CD8-positive, alpha-beta memory T cell (primary cell): ENCODE measurements at regions not wholly inside any gene's neighbourhood (a gene's known extent, or its start where the extent isn't known, plus 50 kb on each side); places are given as distances from the start of the nearest gene placed in this dataset.

Experiments used
- CTCF ChIA-PET: fragments of 350-600 bp; sonication (Branson Sonifier 250); formaldehyde crosslinking; loops from one replicate; lab custom pipeline; 2021; ENCODE audit warnings: antibody characterized with exemption; lab: Charles Lee
- POLR2A ChIA-PET: fragments of 350-600 bp; sonication (Branson Sonifier 250); formaldehyde crosslinking; loops from one replicate; lab custom pipeline; 2021; ENCODE audit warnings: antibody characterized with exemption; lab: Charles Lee
- DNase-seq, 5 donors: peaks; one replicate each; pipeline versions ENCODE4 v3.0.0 to v3.0.0-alpha.2; 2020 to 2022; ENCODE audit warnings: mixed read lengths in 1 of 5
- H3K27ac ChIP-seq: one replicate; pipeline ENCODE4 v1.7.0; 2013; ENCODE audit warnings: low read depth, mild to moderate bottlenecking, low read length, moderate library complexity
- H3K27me3 ChIP-seq: 2 replicates; pipeline ENCODE4 v1.7.0; 2013; ENCODE audit warnings: low read length, mild to moderate bottlenecking; ENCODE audit not compliant: insufficient read depth, poor library complexity, severe bottlenecking
- H3K36me3 ChIP-seq: 2 replicates; pipeline ENCODE4 v1.7.0; 2013; ENCODE audit warnings: mild to moderate bottlenecking, low read length, moderate library complexity; ENCODE audit not compliant: insufficient read depth
- H3K4me1 ChIP-seq: 2 replicates; pipeline ENCODE4 v1.7.0; 2013; ENCODE audit warnings: mild to moderate bottlenecking, low read length, moderate library complexity; ENCODE audit not compliant: insufficient read depth
- H3K4me3 ChIP-seq: 2 replicates; pipeline ENCODE4 v1.7.0; 2013; ENCODE audit warnings: mild to moderate bottlenecking, low read length
- H3K9me3 ChIP-seq: 2 replicates; pipeline ENCODE4 v1.7.0; 2013; ENCODE audit warnings: mild to moderate bottlenecking, low read length
- H3K27ac Mint-ChIP-seq, 8 donors: one replicate each; pipeline ENCODE4 v1.8.0; 2020 to 2021; ENCODE audit warnings: mixed read lengths in 8 of 8, mild to moderate bottlenecking in 6 of 8, inconsistent platforms in 3 of 8, moderate library complexity in 3 of 8
- H3K27me3 Mint-ChIP-seq, 2 donors: one replicate each; pipeline ENCODE4 v1.8.0; 2020 to 2021; ENCODE audit warnings: mixed read lengths in 2 of 2, mild to moderate bottlenecking in 1 of 2, moderate library complexity in 1 of 2
- H3K36me3 Mint-ChIP-seq, 3 donors: one replicate each; pipeline ENCODE4 v1.8.0; 2020 to 2021; ENCODE audit warnings: mixed read lengths in 3 of 3, inconsistent platforms in 1 of 3, mild to moderate bottlenecking in 1 of 3
- H3K4me1 Mint-ChIP-seq, 3 donors: one replicate each; pipeline ENCODE4 v1.8.0; 2020 to 2021; ENCODE audit warnings: mixed read lengths in 3 of 3, inconsistent platforms in 1 of 3, mild to moderate bottlenecking in 1 of 3
- H3K4me3 Mint-ChIP-seq, 7 donors: one replicate each; pipeline ENCODE4 v1.8.0; 2020 to 2021; ENCODE audit warnings: mixed read lengths in 7 of 7, mild to moderate bottlenecking in 6 of 7, moderate library complexity in 4 of 7, inconsistent platforms in 2 of 7
- H3K9me3 Mint-ChIP-seq, 5 donors: one replicate each; pipeline ENCODE4 v1.8.0; 2020 to 2022; ENCODE audit warnings: mixed read lengths in 5 of 5, mild to moderate bottlenecking in 3 of 5, moderate library complexity in 2 of 5, inconsistent platforms in 1 of 5

DNA sequence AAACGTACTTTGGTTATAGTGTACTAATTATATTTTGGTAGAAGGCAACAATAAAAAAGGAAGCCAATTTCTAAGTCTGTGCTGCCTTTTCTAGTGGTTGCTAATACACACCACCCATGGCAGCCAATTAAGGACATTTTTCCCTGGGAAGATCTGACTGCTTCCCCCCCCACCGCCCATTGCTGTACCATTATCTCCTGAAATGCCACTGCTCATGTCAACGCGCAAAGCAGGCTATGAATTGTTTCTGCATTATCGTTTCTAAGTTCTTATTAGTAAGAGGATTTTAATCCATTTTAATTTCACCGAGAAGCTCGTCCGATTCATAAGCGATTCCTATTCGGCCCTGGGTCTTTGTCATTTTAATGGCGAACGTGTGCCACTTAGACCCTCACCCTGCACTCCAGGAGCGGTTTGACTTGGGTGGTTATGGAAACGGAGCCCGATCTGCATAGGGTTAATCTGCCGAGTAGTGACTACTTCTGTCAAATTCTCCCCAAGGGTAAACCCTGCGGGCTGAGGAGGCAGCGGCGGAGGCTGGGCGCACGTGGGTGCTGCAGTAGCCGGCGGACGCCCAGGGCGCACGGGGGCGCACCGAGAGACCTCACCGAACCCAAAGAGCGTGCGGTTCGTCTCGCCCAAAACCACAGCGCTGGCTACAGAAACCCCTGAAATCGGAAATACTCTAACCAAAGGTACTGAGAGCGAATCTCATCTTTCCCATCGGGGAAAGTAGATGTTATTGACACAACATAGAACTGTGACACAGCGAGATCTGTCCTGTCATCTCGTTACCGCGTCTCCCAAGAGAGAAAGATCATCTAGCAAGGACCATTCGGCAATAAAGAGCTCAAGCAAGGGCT lies 55.8 kb upstream of the SHC3 start:
- no peak overlapping the region for H3K4me3 ChIP-seq
- Mint-ChIP-seq H3K36me3 (peaks cover 0 to 8% (median 0%) of the 10 kb centered on the region in 3 donors), H3K27ac (peak overlapping the region in 1 of 8 donors; percentile 33), H3K4me3 (peak overlapping the region in 2 of 7 donors; percentile 8 to 44), H3K27me3 (peaks cover 37 to 55% of the 10 kb centered on the region in 2 donors), H3K4me1 (peaks cover 8 to 18% (median 16%) of the 10 kb centered on the region in 3 donors), H3K9me3 (peaks cover 2 to 7% (median 6%) of the 10 kb centered on the region in 5 donors)
- H3K27me3 ChIP-seq, result no peaks in the 10 kb centered on the region
- H3K27ac ChIP-seq, result no peak overlapping the region
- ChIA-PET POLR2A (no interaction called here), CTCF (no interaction called here)
- H3K36me3 ChIP-seq, result no peaks in the 10 kb centered on the region
- H3K4me1 ChIP-seq, result no peaks in the 10 kb centered on the region
- no peak for DNase-seq
- H3K9me3 ChIP-seq, result no peaks in the 10 kb centered on the region

DNA sequence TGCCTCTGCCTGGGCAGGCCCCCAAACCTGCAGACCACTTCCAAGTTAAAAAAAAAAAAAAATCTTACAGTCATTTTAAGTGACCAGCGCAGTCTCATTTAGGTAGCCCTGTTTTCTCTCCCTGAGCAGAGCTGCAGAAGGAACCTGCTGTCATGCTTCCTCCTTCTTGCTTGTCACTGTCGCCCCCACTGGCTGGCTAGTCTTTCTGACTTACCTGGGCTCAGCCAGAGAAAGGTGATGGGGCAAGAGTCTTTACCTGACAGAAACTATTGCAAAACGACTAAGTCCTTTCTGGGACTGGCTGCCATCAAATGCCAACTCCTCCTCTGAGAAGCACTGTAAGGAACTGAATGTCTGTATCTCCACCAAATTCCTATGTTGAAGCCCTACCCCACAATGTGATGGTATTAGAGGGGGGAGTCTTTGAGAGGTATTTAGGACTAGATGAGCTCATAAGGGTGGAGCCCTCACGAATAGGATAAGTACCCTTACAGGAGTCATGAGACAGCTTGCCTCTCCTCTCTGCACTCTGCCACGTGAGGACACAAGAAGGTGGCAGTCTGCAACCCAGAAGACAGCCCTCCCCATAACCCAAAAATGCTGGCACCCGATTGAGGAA lies 58.4 kb upstream of the SHC3 start:
- H3K27ac Mint-ChIP-seq, result no peak overlapping the region
- H3K4me1 Mint-ChIP-seq, result peaks cover 8 to 18% (median 16%) of the 10 kb centered on the region in 3 donors
- Histone ChIP-seq H3K9me3 (no peaks in the 10 kb centered on the region), H3K4me3 (no peak overlapping the region), H3K4me1 (no peaks in the 10 kb centered on the region), H3K36me3 (no peaks in the 10 kb centered on the region), H3K27ac (no peak overlapping the region), H3K27me3 (no peaks in the 10 kb centered on the region)
- peaks cover 0 to 4% (median 0%) of the 10 kb centered on the region in 3 donors for H3K36me3 Mint-ChIP-seq
- no peak for DNase-seq
- peaks cover 2 to 9% (median 3%) of the 10 kb centered on the region in 5 donors for H3K9me3 Mint-ChIP-seq
- ChIA-PET CTCF (no interaction called here), POLR2A (no interaction called here)
- peaks cover 38 to 68% of the 10 kb centered on the region in 2 donors for H3K27me3 Mint-ChIP-seq
- no peak overlapping the region for H3K4me3 Mint-ChIP-seq

DNA sequence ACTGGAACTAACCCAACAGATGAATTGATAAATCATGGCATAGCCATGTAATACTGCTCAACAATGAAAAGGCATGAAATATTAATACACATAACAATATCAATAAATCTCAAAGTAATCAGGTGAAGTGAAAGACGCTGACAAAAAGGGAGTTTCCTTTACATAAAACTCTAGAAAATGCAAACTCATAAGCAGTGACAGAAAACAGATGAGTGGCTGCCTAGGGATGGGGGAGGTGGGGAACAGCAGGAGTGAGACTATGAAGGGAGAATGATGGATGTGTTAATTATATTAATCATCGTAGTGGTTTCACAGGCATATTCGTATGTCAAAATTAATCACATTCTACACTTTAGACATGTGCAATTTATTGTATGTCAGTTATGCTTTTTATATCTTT lies 59.8 kb upstream of the SHC3 start:
- no peaks in the 10 kb centered on the region for H3K27me3 ChIP-seq
- H3K4me1 ChIP-seq, result no peaks in the 10 kb centered on the region
- Mint-ChIP-seq H3K27ac (no peak overlapping the region), H3K36me3 (peaks cover 0 to 4% (median 0%) of the 10 kb centered on the region in 3 donors), H3K9me3 (peaks cover 2 to 9% (median 3%) of the 10 kb centered on the region in 5 donors), H3K27me3 (peaks cover 38 to 71% of the 10 kb centered on the region in 2 donors), H3K4me3 (no peak overlapping the region), H3K4me1 (peaks cover 8 to 18% (median 16%) of the 10 kb centered on the region in 3 donors)
- no peak overlapping the region for H3K27ac ChIP-seq
- H3K4me3 ChIP-seq, result no peak overlapping the region
- ChIA-PET CTCF (no interaction called here), POLR2A (no interaction called here)
- no peaks in the 10 kb centered on the region for H3K36me3 ChIP-seq
- H3K9me3 ChIP-seq, result no peaks in the 10 kb centered on the region
- DNase-seq, result no peak

DNA sequence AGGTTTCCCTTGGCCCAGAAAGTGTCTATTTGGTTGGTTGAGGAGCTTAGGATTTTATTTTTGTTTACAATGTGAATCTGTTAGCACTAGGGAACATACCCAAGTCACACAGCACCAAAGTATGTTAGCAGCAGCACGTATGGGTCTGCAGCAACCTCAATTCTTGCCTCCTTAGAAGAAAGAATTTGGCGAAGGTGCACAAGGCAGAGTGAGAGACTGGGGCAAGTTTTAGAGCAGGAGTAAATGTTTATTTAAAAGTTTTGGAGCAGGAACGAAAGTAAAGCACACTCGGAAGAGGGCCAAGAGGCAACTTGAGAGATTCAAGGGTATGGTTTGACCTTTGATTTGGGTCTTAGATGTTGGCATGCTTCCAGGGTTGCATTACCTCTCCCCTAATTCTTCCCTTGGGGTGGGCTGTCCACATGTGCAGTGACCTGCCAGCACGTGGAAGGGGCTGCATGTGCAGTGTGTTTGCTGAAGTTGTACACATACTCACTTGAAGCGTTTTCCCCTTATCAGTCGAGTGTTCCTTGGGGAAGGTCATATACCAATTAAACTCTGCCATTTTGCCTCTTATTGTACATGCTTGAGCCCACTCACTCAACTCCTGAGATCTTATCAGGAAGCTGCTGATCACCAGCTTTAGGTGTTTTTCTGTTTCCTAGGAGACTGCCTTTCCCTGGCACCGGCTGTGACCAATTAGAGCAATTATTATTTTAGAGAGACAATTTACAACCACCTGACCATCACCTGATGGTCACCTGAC lies 64.9 kb upstream of the SHC3 start:
- no peaks in the 10 kb centered on the region for H3K27me3 ChIP-seq
- POLR2A ChIA-PET, result no interaction called here
- Mint-ChIP-seq H3K36me3 (peaks cover 0 to 4% (median 0%) of the 10 kb centered on the region in 3 donors), H3K4me3 (no peak overlapping the region), H3K9me3 (peaks cover 0 to 9% (median under 1%) of the 10 kb centered on the region in 5 donors), H3K4me1 (no peaks in the 10 kb centered on the region), H3K27me3 (peaks cover 11 to 44% of the 10 kb centered on the region in 2 donors), H3K27ac (no peak overlapping the region)
- CTCF ChIA-PET, result no interaction called here
- H3K9me3 ChIP-seq, result no peaks in the 10 kb centered on the region
- no peaks in the 10 kb centered on the region for H3K36me3 ChIP-seq
- no peak overlapping the region for H3K4me3 ChIP-seq
- no peak for DNase-seq
- H3K27ac ChIP-seq, result no peak overlapping the region
- no peaks in the 10 kb centered on the region for H3K4me1 ChIP-seq

DNA sequence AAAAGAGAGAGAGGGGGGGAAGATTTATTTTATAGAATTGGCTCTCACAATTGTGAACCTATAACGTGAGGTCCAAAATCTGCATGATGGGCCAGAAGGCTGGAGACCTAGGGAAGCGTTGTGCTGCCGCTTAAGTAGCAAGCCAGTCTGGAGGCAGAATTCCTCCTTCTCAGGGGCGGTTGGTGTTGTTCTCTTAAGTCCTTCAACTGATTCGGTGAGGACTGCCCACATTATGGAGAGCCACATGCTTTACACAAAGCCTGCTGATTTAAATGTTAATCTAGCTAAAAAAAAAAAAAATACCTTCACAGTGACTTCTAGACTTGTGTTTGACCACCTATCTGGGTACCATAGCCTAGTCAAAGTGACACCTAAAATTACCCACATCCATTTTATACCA lies 64.2 kb upstream of the CKS2 start:
- H3K4me3 Mint-ChIP-seq, result no peak overlapping the region
- ChIA-PET CTCF (no interaction called here), POLR2A (no interaction called here)
- H3K27ac Mint-ChIP-seq, result no peak overlapping the region
- H3K4me1 Mint-ChIP-seq, result no peaks in the 10 kb centered on the region
- H3K9me3 Mint-ChIP-seq, result peaks cover 0 to under 1% (median 0%) of the 10 kb centered on the region in 5 donors
- Histone ChIP-seq H3K9me3 (no peaks in the 10 kb centered on the region), H3K27me3 (no peaks in the 10 kb centered on the region), H3K36me3 (no peaks in the 10 kb centered on the region), H3K4me3 (no peak overlapping the region), H3K4me1 (no peaks in the 10 kb centered on the region), H3K27ac (no peak overlapping the region)
- H3K27me3 Mint-ChIP-seq, result peaks cover 0 to 19% of the 10 kb centered on the region in 2 donors
- no peak for DNase-seq
- H3K36me3 Mint-ChIP-seq, result peaks cover 0 to 4% (median 0%) of the 10 kb centered on the region in 3 donors

DNA sequence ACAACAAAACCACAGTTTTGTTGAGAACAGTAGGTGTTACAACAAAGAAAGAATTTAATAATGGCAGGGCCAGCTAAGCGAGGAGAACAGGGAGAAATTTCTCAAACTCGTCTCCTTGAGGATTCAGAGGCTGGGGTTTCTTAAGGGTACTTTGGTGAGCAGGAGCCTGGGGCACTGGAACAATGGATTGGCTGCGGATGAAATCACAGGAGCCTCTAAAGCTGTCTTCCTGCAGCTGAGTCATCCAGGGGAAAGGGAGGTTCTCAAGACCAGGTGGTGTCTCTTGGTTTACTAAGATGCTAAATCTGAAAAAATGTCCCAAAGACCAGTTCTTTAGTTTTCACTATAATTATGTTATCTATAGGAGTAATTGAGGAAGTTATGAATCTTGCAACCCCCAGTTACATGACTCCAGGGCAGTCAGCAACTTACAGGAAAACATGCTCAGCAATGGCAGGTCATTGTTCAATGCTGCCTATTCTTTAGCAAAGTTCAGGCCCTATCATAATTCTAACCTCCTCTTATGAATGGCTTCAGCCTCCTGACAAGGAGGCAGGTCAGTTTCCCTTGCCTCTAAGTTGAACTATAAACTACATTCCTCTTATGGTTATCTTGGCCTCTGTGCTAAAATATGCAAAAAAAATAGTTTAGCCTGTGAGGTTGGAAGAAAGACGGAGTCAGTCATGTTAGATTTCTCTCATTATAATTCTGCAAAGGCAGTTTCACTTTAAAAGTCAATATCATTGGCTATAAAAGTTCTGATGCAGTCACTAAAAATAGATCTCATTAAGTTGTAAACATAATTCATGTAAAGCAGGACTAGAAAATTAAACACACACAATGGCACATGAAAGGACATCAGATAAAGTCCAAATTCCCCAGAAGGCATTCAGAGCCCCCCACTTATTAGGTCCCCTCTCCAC lies 63.3 kb upstream of the CKS2 start:
- Histone ChIP-seq H3K36me3 (no peaks in the 10 kb centered on the region), H3K4me1 (no peaks in the 10 kb centered on the region), H3K27me3 (no peaks in the 10 kb centered on the region), H3K4me3 (no peak overlapping the region), H3K9me3 (no peaks in the 10 kb centered on the region), H3K27ac (no peak overlapping the region)
- no peak for DNase-seq
- Mint-ChIP-seq H3K9me3 (peaks cover 0 to 9% (median 0%) of the 10 kb centered on the region in 5 donors), H3K4me3 (no peak overlapping the region), H3K27ac (no peak overlapping the region), H3K27me3 (peaks cover 0 to 13% of the 10 kb centered on the region in 2 donors), H3K4me1 (no peaks in the 10 kb centered on the region), H3K36me3 (peaks cover 0 to 4% (median 0%) of the 10 kb centered on the region in 3 donors)
- POLR2A ChIA-PET, result no interaction called here
- CTCF ChIA-PET, result no interaction called here

DNA sequence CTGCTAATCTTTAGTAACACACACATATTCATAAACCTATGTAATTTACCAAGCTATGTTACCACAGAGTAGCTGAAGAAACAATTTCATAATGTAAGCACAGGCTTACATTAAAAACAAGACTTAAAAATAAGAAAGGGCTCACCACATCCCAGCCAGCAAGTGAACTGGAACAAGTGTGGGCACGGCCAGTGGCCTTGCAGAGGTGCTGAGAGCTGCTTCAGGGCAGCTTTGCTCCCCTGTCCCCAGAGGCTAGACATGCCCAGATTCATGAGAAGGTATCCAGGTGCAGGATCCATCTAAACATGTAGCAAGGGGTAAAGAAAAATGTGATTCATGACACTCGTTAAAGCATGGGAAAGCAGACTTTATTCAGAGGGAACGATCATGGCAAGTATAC lies 62.0 kb upstream of the CKS2 start:
- H3K27ac ChIP-seq, result no peak overlapping the region
- Mint-ChIP-seq H3K27ac (no peak overlapping the region), H3K27me3 (peaks cover 0 to 12% of the 10 kb centered on the region in 2 donors), H3K9me3 (peaks cover 0 to 9% (median 0%) of the 10 kb centered on the region in 5 donors), H3K36me3 (peaks cover 0 to 4% (median 0%) of the 10 kb centered on the region in 3 donors), H3K4me1 (no peaks in the 10 kb centered on the region), H3K4me3 (no peak overlapping the region)
- H3K4me3 ChIP-seq, result no peak overlapping the region
- H3K9me3 ChIP-seq, result no peaks in the 10 kb centered on the region
- H3K4me1 ChIP-seq, result no peaks in the 10 kb centered on the region
- no peak for DNase-seq
- H3K27me3 ChIP-seq, result no peaks in the 10 kb centered on the region
- ChIA-PET POLR2A (no interaction called here), CTCF (no interaction called here)
- H3K36me3 ChIP-seq, result no peaks in the 10 kb centered on the region
